HepG2 (cell line): ENCODE measurements at regions not wholly inside any gene's neighbourhood (a gene's known extent, or its start where the extent isn't known, plus 50 kb on each side); places are given as distances from the start of the nearest gene placed in this dataset.
A peak's percentile ranks its signal among the peaks of the same experiment; 100 is the strongest.

ENCODE experiments used
- CSRNP1 ChIP-seq: sonication (generic); formaldehyde crosslinking; IDR thresholded peaks from 2 replicates; pipeline ENCODE4 v1.8.1; 2023; ENCODE audit warnings: mild to moderate bottlenecking, missing genetic modification reagents
- GATAD1 ChIP-seq: IDR thresholded peaks from 2 replicates; pipeline ENCODE4 v1.6.1; 2016; ENCODE audit warnings: missing genetic modification reagents, missing compliant biosample characterization
- HDAC2 ChIP-seq: sonication (generic); formaldehyde crosslinking; IDR thresholded peaks from 2 replicates; pipeline ENCODE4 v1.4.0; 2020; ENCODE audit warnings: missing genetic modification reagents
- KLF11 ChIP-seq: IDR thresholded peaks from 2 replicates; pipeline ENCODE4 v1.6.1; 2016; ENCODE audit warnings: missing compliant biosample characterization
- KMT2B ChIP-seq: IDR thresholded peaks from 2 replicates; pipeline ENCODE4 v1.6.1; 2016; ENCODE audit warnings: missing genetic modification reagents, missing compliant biosample characterization
- NCOR1 ChIP-seq: fragments of 200-600 bp; sonication (generic); IDR thresholded peaks from 2 replicates; pipeline ENCODE4 v1.7.0; 2017; ENCODE audit warnings: antibody characterized with exemption, low read length, borderline replicate concordance
- PCBP1 ChIP-seq: fragments of 200-400 bp; formaldehyde crosslinking; IDR thresholded peaks from 2 replicates; pipeline ENCODE4 v1.6.1; 2017; ENCODE audit warnings: mild to moderate bottlenecking, low read depth, low read length, borderline replicate concordance
- RFXANK ChIP-seq: IDR thresholded peaks from 2 replicates; pipeline ENCODE4 v1.6.1; 2016
- RXRB ChIP-seq: IDR thresholded peaks from 2 replicates; pipeline ENCODE4 v1.6.1; 2016; ENCODE audit warnings: borderline replicate concordance, missing genetic modification reagents, missing compliant biosample characterization
- SAP130 ChIP-seq: IDR thresholded peaks from 2 replicates; pipeline ENCODE4 v1.6.1; 2016; ENCODE audit warnings: low read depth
- SOX13 ChIP-seq, 3 experiments: fragments of 450-650 bp in 1 of 3; sonication (generic) in 1 of 3; formaldehyde crosslinking in 1 of 3; IDR thresholded peaks in 2 of 3; conservative IDR thresholded peaks in 1 of 3; 2 replicates each; pipeline versions ENCODE4 v1.5.0 to v1.6.1; 2016 to 2020; ENCODE audit warnings: antibody characterized with exemption in 1 of 3, mild to moderate bottlenecking in 1 of 3, missing compliant biosample characterization in 1 of 3, missing genetic modification reagents in 1 of 3, moderate library complexity in 1 of 3
- SOX6 ChIP-seq, 2 experiments: fragments of 450-650 bp in 1 of 2; sonication (generic) in 1 of 2; formaldehyde crosslinking in 1 of 2; IDR thresholded peaks; 2 replicates each; pipeline versions ENCODE4 v1.4.0 to v1.6.1; 2017 to 2020; ENCODE audit warnings: antibody characterized with exemption in 1 of 2, mild to moderate bottlenecking in 1 of 2, missing genetic modification reagents in 1 of 2
- TP53 ChIP-seq: sonication (generic); formaldehyde crosslinking; conservative IDR thresholded peaks from 2 replicates; pipeline ENCODE4 v1.4.0; 2020; ENCODE audit warnings: missing genetic modification reagents
- YY1 ChIP-seq: IDR thresholded peaks from 2 replicates; pipeline ENCODE4 v1.6.1; 2011; ENCODE audit warnings: low read length, low read depth, moderate library complexity, mild to moderate bottlenecking; ENCODE audit not compliant: insufficient read depth, insufficient replicate concordance
- ZNF430 ChIP-seq: sonication (generic); formaldehyde crosslinking; IDR thresholded peaks from 2 replicates; pipeline ENCODE4 v1.9.0; 2021; ENCODE audit warnings: mild to moderate bottlenecking, missing genetic modification reagents
- ZNF580 ChIP-seq: IDR thresholded peaks from 2 replicates; pipeline ENCODE4 v1.6.1; 2016; ENCODE audit warnings: low read depth, borderline replicate concordance
- ZNF747 ChIP-seq: sonication (generic); formaldehyde crosslinking; IDR thresholded peaks from 2 replicates; pipeline ENCODE4 v1.8.1; 2023; ENCODE audit warnings: missing genetic modification reagents, mild to moderate bottlenecking, borderline replicate concordance
- ZNF761 ChIP-seq: sonication (generic); formaldehyde crosslinking; conservative IDR thresholded peaks from 2 replicates; pipeline ENCODE4 v1.4.0; 2020; ENCODE audit warnings: mild to moderate bottlenecking, missing genetic modification reagents
- ZNF891 ChIP-seq: sonication (generic); formaldehyde crosslinking; IDR thresholded peaks from 2 replicates; pipeline ENCODE4 v1.5.0; 2020; ENCODE audit warnings: mild to moderate bottlenecking, missing genetic modification reagents
- TF ChIP-seq, protein P1 (sequence below): sonication (generic); formaldehyde crosslinking; IDR thresholded peaks from 2 replicates; pipeline ENCODE4 v1.5.1; 2020; ENCODE audit warnings: mild to moderate bottlenecking, moderate library complexity, missing genetic modification reagents
- TF ChIP-seq, protein P2 (sequence below): sonication (generic); formaldehyde crosslinking; IDR thresholded peaks from 2 replicates; pipeline ENCODE4 v1.8.1; 2022; ENCODE audit warnings: low read depth, mild to moderate bottlenecking, missing genetic modification reagents
- TF ChIP-seq, protein P3 (sequence below): sonication (generic); formaldehyde crosslinking; IDR thresholded peaks from 2 replicates; pipeline ENCODE4 v1.4.0; 2020; ENCODE audit warnings: missing genetic modification reagents

- no peak for TF ChIP-seq SOX6 (IDR thresholded peaks at IDR 0.05)
- TF ChIP-seq SOX6 (CRISPR knock-in tag; IDR thresholded peaks at IDR 0.05) = peak; percentile 40
- TF ChIP-seq CSRNP1 = 0 out of 2 replicates have a peak, but pooled peaks have one; percentile 35
- 0 out of 2 replicates have a peak, but pooled peaks have one; percentile 56 for TF ChIP-seq ZNF891 (CRISPR knock-in tag)
- TF ChIP-seq ZNF761 (CRISPR knock-in tag) = 0 out of 2 replicates have a peak, but pooled peaks have one; percentile 28
- TF ChIP-seq ZNF747 (CRISPR knock-in tag) = 0 out of 2 replicates have a peak, but pooled peaks have one; percentile 25
- peak; percentile 94 for TF ChIP-seq RXRB
- TF ChIP-seq ZNF430 (CRISPR knock-in tag) = peak; percentile 23; the same call in 1 of the 2 replicates
- no peak for TF ChIP-seq PCBP1
- TF ChIP-seq, protein P1, sequence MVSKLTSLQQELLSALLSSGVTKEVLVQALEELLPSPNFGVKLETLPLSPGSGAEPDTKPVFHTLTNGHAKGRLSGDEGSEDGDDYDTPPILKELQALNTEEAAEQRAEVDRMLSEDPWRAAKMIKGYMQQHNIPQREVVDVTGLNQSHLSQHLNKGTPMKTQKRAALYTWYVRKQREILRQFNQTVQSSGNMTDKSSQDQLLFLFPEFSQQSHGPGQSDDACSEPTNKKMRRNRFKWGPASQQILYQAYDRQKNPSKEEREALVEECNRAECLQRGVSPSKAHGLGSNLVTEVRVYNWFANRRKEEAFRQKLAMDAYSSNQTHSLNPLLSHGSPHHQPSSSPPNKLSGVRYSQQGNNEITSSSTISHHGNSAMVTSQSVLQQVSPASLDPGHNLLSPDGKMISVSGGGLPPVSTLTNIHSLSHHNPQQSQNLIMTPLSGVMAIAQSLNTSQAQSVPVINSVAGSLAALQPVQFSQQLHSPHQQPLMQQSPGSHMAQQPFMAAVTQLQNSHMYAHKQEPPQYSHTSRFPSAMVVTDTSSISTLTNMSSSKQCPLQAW (CRISPR knock-in tag) = 0 out of 2 replicates have a peak, but pooled peaks have one; percentile 43
- TF ChIP-seq KMT2B (CRISPR knock-in tag) = 0 out of 2 replicates have a peak, but pooled peaks have one; percentile 20
- TF ChIP-seq, protein P2, sequence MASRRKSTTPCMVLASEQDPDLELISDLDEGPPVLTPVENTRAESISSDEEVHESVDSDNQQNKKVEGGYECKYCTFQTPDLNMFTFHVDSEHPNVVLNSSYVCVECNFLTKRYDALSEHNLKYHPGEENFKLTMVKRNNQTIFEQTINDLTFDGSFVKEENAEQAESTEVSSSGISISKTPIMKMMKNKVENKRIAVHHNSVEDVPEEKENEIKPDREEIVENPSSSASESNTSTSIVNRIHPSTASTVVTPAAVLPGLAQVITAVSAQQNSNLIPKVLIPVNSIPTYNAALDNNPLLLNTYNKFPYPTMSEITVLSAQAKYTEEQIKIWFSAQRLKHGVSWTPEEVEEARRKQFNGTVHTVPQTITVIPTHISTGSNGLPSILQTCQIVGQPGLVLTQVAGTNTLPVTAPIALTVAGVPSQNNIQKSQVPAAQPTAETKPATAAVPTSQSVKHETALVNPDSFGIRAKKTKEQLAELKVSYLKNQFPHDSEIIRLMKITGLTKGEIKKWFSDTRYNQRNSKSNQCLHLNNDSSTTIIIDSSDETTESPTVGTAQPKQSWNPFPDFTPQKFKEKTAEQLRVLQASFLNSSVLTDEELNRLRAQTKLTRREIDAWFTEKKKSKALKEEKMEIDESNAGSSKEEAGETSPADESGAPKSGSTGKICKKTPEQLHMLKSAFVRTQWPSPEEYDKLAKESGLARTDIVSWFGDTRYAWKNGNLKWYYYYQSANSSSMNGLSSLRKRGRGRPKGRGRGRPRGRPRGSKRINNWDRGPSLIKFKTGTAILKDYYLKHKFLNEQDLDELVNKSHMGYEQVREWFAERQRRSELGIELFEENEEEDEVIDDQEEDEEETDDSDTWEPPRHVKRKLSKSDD (CRISPR knock-in tag) = no peak
- TF ChIP-seq HDAC2 (CRISPR knock-in tag) = peak; percentile 52; the same call in 1 of the 2 replicates
- TF ChIP-seq RFXANK (CRISPR knock-in tag) = no peak
- TF ChIP-seq SOX13 (IDR thresholded peaks at IDR 0.05) = no peak
- peak in 1 of 2 experiments; percentile 23; a peak in 1 of 4 replicates for TF ChIP-seq SOX13 (CRISPR knock-in tag; conservative IDR thresholded peaks at IDR 0.05 in 1 of 2, IDR thresholded peaks at IDR 0.05 in 1 of 2)
- TF ChIP-seq SAP130 (CRISPR knock-in tag) = peak; percentile 55; the same call in 1 of the 2 replicates
- peak; percentile 89 for TF ChIP-seq YY1
- no peak for TF ChIP-seq TP53 (CRISPR knock-in tag)
- no peak for TF ChIP-seq NCOR1
- 0 out of 2 replicates have a peak, but pooled peaks have one; percentile 25 for TF ChIP-seq ZNF580 (CRISPR knock-in tag)
- TF ChIP-seq, protein P3, sequence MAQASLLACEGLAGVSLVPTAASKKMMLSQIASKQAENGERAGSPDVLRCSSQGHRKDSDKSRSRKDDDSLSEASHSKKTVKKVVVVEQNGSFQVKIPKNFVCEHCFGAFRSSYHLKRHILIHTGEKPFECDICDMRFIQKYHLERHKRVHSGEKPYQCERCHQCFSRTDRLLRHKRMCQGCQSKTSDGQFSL (CRISPR knock-in tag) = no peak
- TF ChIP-seq GATAD1 (CRISPR knock-in tag) = no peak
- 0 out of 2 replicates have a peak, but pooled peaks have one; percentile 43 for TF ChIP-seq KLF11 (CRISPR knock-in tag)
Measured at GRCh38 chr6:151716526-151716932, 91.0 kb upstream of the ESR1 start (continued).
